ENCODE measurements at regions not wholly inside any gene's neighbourhood (a gene's known extent, or its start where the extent isn't known, plus 50 kb on each side); places are given as distances from the start of the nearest gene placed in this dataset.

DNA sequence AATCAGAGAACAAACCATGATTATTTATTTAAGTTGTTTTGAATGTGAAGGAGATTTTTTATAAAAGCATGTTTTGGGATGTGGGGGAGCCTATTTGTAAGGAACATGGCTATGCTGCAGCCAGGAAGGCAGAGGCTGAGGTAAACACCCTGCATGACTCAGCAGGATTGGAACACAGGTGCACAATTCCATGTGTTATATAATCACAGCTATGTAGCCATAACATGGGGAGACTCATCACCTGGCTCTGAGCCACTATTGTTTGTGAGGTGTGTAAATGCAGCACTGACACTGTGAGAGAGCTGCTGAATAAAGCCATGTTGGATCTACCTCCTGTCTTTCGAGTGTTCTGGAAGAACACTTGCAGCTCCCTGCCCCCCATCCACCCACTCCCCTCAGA is 1009.8 kb downstream of the DNAH5 start:
- H3K4ac ChIP-seq (ENCODE audit: low read depth in 1 of 2, low read length in 2 of 2) = no peak overlapping the region
- H3K9me3 ChIP-seq (ENCODE audit: control insufficient read depth, low read length) = no peaks in the 10 kb centered on the region
- DNase-seq = no peak
- H3K4me3 ChIP-seq (ENCODE audit: insufficient read depth in 1 of 2, low read depth in 1 of 2, low read length in 2 of 2) = no peak overlapping the region
- no peak overlapping the region for H3K14ac ChIP-seq (ENCODE audit: low read length in 2 of 2)
- H4K91ac ChIP-seq (ENCODE audit: low read length) = no peak overlapping the region
- no peak overlapping the region for H2BK120ac ChIP-seq (ENCODE audit: low read depth, low read length)
- H3K23ac ChIP-seq (ENCODE audit: low read length in 2 of 2) = no peak overlapping the region
- no peaks in the 10 kb centered on the region for H3K27me3 ChIP-seq (ENCODE audit: control insufficient read depth in 1 of 2, insufficient read depth in 1 of 2, low read length in 2 of 2)
- H2AFZ ChIP-seq (ENCODE audit: low read depth, low read length) = no peak overlapping the region
- H2BK5ac ChIP-seq (ENCODE audit: low read depth, low read length, poor library complexity, severe bottlenecking) = no peak overlapping the region
- no peak overlapping the region for H3K27ac ChIP-seq (ENCODE audit: low read length, poor library complexity, severe bottlenecking)
- H3K9ac ChIP-seq (ENCODE audit: low read length) = no peak overlapping the region
- no peak overlapping the region for H3K4me2 ChIP-seq (ENCODE audit: low read length, poor library complexity, severe bottlenecking)
- no peak overlapping the region for H2BK15ac ChIP-seq (ENCODE audit: low read depth, poor library complexity, severe bottlenecking)
- H3K36me3 ChIP-seq (ENCODE audit: control insufficient read depth in 1 of 2, insufficient read depth in 2 of 2, low read depth in 1 of 2, low read length in 2 of 2) = no peaks in the 10 kb centered on the region
- H4K8ac ChIP-seq (ENCODE audit: low read length) = peak overlapping the region; percentile 37
- no peak overlapping the region for H2BK12ac ChIP-seq (ENCODE audit: low read length in 2 of 2)
- no peak overlapping the region for H2AK5ac ChIP-seq (ENCODE audit: low read length, severe bottlenecking)
- no peak overlapping the region for H3K18ac ChIP-seq (ENCODE audit: low read depth in 1 of 2, low read length in 2 of 2)
- WGBS = no CpG with 5 or more reads among the region's 1 CpG
- H3K4me1 ChIP-seq (ENCODE audit: control insufficient read depth, insufficient read depth, low read depth, low read length) = no peaks in the 10 kb centered on the region
- H3K79me1 ChIP-seq (replicated peaks; ENCODE audit: low read length, poor library complexity, severe bottlenecking) = no peaks in the 10 kb centered on the region

DNA sequence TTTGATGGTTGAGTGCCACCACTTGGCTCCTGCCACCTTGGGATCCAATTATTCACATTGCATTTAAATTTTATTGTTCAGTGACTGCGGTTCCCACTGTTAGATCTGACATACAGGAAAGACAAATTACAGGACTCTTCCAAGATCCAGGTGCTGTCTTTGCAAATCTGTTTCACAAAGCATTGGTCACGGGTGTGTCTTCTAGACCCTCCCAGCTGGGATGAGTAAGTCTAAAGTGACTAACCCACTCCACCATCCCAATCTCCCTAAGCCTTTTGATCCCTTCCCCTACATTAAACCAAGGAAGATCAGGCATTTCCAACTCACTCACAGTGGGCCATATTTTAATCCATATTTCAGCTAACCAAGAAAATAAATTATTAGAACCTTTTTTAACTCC is 1016.3 kb upstream of the CTNND2 start:
- Histone ChIP-seq H2BK120ac (ENCODE audit: low read depth, low read length) (no peak overlapping the region), H2BK15ac (ENCODE audit: low read depth, poor library complexity, severe bottlenecking) (no peak overlapping the region), H3K4me2 (ENCODE audit: low read length, poor library complexity, severe bottlenecking) (no peak overlapping the region), H3K18ac (ENCODE audit: low read depth in 1 of 2, low read length in 2 of 2) (no peak overlapping the region), H3K79me1 (replicated peaks; ENCODE audit: low read length, poor library complexity, severe bottlenecking) (no peaks in the 10 kb centered on the region), H3K27ac (ENCODE audit: low read length, poor library complexity, severe bottlenecking) (no peak overlapping the region), H4K91ac (ENCODE audit: low read length) (no peak overlapping the region), H3K4ac (ENCODE audit: low read depth in 1 of 2, low read length in 2 of 2) (no peak overlapping the region), H3K9ac (ENCODE audit: low read length) (no peak overlapping the region), H2BK12ac (ENCODE audit: low read length in 2 of 2) (no peak overlapping the region), H3K27me3 (ENCODE audit: control insufficient read depth in 1 of 2, insufficient read depth in 1 of 2, low read length in 2 of 2) (no peaks in the 10 kb centered on the region), H2AFZ (ENCODE audit: low read depth, low read length) (no peak overlapping the region), H2BK5ac (ENCODE audit: low read depth, low read length, poor library complexity, severe bottlenecking) (no peak overlapping the region), H3K23ac (ENCODE audit: low read length in 2 of 2) (no peak overlapping the region), H3K36me3 (ENCODE audit: control insufficient read depth in 1 of 2, insufficient read depth in 2 of 2, low read depth in 1 of 2, low read length in 2 of 2) (no peaks in the 10 kb centered on the region), H2AK5ac (ENCODE audit: low read length, severe bottlenecking) (no peak overlapping the region), H3K4me1 (ENCODE audit: control insufficient read depth, insufficient read depth, low read depth, low read length) (no peaks in the 10 kb centered on the region), H4K8ac (ENCODE audit: low read length) (no peak overlapping the region), H3K9me3 (ENCODE audit: control insufficient read depth, low read length) (no peaks in the 10 kb centered on the region), H3K4me3 (ENCODE audit: insufficient read depth in 1 of 2, low read depth in 1 of 2, low read length in 2 of 2) (no peak overlapping the region), H3K14ac (ENCODE audit: low read length in 2 of 2) (no peak overlapping the region)
- WGBS = 84% methylated on average over 2 of the region's 2 CpGs
- no peak for DNase-seq

DNA sequence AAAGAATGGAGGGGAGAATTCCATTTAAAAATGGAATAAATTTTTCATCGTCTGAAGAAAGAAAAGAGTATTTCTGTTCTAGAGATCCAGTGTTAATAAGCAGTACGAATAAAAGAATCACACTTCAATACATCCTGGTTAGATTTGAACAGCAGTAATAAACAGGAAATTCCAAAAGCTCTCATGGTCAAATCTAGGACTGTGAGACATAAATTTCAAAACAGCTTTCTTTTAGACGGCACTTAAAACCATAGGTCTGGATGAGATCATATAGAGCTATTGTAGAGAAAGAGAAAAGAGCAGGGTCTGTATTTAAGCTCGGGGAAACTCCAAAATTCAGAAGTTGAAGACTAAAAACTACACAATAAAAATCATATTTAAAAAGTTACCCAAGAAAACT is 1006.9 kb upstream of the CTNND2 start:
- no peak overlapping the region for H3K23ac ChIP-seq (ENCODE audit: low read length in 2 of 2)
- no peaks in the 10 kb centered on the region for H3K27me3 ChIP-seq (ENCODE audit: control insufficient read depth in 1 of 2, insufficient read depth in 1 of 2, low read length in 2 of 2)
- no peak overlapping the region for H3K4ac ChIP-seq (ENCODE audit: low read depth in 1 of 2, low read length in 2 of 2)
- no peaks in the 10 kb centered on the region for H3K36me3 ChIP-seq (ENCODE audit: control insufficient read depth in 1 of 2, insufficient read depth in 2 of 2, low read depth in 1 of 2, low read length in 2 of 2)
- no peaks in the 10 kb centered on the region for H3K9me3 ChIP-seq (ENCODE audit: control insufficient read depth, low read length)
- no peak overlapping the region for H2BK5ac ChIP-seq (ENCODE audit: low read depth, low read length, poor library complexity, severe bottlenecking)
- no peak overlapping the region for H4K8ac ChIP-seq (ENCODE audit: low read length)
- H3K14ac ChIP-seq (ENCODE audit: low read length in 2 of 2) = no peak overlapping the region
- H4K91ac ChIP-seq (ENCODE audit: low read length) = no peak overlapping the region
- H3K4me3 ChIP-seq (ENCODE audit: insufficient read depth in 1 of 2, low read depth in 1 of 2, low read length in 2 of 2) = no peak overlapping the region
- H2AK5ac ChIP-seq (ENCODE audit: low read length, severe bottlenecking) = no peak overlapping the region
- no peak overlapping the region for H3K9ac ChIP-seq (ENCODE audit: low read length)
- H2BK15ac ChIP-seq (ENCODE audit: low read depth, poor library complexity, severe bottlenecking) = no peak overlapping the region
- H3K27ac ChIP-seq (ENCODE audit: low read length, poor library complexity, severe bottlenecking) = no peak overlapping the region
- H2BK12ac ChIP-seq (ENCODE audit: low read length in 2 of 2) = no peak overlapping the region
- no peaks in the 10 kb centered on the region for H3K79me1 ChIP-seq (replicated peaks; ENCODE audit: low read length, poor library complexity, severe bottlenecking)
- no peak overlapping the region for H2AFZ ChIP-seq (ENCODE audit: low read depth, low read length)
- no peak overlapping the region for H3K18ac ChIP-seq (ENCODE audit: low read depth in 1 of 2, low read length in 2 of 2)
- H3K4me1 ChIP-seq (ENCODE audit: control insufficient read depth, insufficient read depth, low read depth, low read length) = no peaks in the 10 kb centered on the region
- DNase-seq = peak; percentile 36
- H2BK120ac ChIP-seq (ENCODE audit: low read depth, low read length) = no peak overlapping the region
- H3K4me2 ChIP-seq (ENCODE audit: low read length, poor library complexity, severe bottlenecking) = no peak overlapping the region
- WGBS = 80% methylated on average over 1 of the region's 4 CpGs

DNA sequence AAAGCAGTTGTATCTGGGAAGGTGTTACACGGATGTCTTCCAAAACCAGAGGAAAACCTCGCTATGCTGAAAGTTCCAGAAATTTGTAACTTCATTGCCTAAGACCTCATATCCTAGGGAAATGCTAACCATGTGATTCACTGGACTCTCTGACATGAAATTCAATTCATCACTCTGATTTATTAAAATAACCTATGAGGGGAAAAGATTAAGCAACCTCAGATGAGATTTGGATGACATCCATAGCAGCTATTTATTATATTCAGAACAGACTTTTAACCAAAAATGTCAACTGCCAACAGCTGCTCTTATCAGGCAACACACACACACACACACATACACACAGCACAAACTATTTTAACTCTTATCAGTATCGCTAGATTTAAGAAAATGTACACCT is 1006.4 kb upstream of the CTNND2 start:
- Histone ChIP-seq H2BK12ac (ENCODE audit: low read length in 2 of 2) (no peak overlapping the region), H3K4me2 (ENCODE audit: low read length, poor library complexity, severe bottlenecking) (no peak overlapping the region), H3K27ac (ENCODE audit: low read length, poor library complexity, severe bottlenecking) (no peak overlapping the region), H2BK120ac (ENCODE audit: low read depth, low read length) (no peak overlapping the region), H3K36me3 (ENCODE audit: control insufficient read depth in 1 of 2, insufficient read depth in 2 of 2, low read depth in 1 of 2, low read length in 2 of 2) (no peaks in the 10 kb centered on the region), H2BK5ac (ENCODE audit: low read depth, low read length, poor library complexity, severe bottlenecking) (no peak overlapping the region), H3K9me3 (ENCODE audit: control insufficient read depth, low read length) (no peaks in the 10 kb centered on the region), H3K27me3 (ENCODE audit: control insufficient read depth in 1 of 2, insufficient read depth in 1 of 2, low read length in 2 of 2) (no peaks in the 10 kb centered on the region), H3K14ac (ENCODE audit: low read length in 2 of 2) (no peak overlapping the region), H2BK15ac (ENCODE audit: low read depth, poor library complexity, severe bottlenecking) (no peak overlapping the region), H2AFZ (ENCODE audit: low read depth, low read length) (no peak overlapping the region), H2AK5ac (ENCODE audit: low read length, severe bottlenecking) (no peak overlapping the region), H4K91ac (ENCODE audit: low read length) (no peak overlapping the region), H3K23ac (ENCODE audit: low read length in 2 of 2) (no peak overlapping the region), H3K18ac (ENCODE audit: low read depth in 1 of 2, low read length in 2 of 2) (no peak overlapping the region), H3K9ac (ENCODE audit: low read length) (no peak overlapping the region), H3K79me1 (replicated peaks; ENCODE audit: low read length, poor library complexity, severe bottlenecking) (no peaks in the 10 kb centered on the region), H3K4me1 (ENCODE audit: control insufficient read depth, insufficient read depth, low read depth, low read length) (no peaks in the 10 kb centered on the region), H4K8ac (ENCODE audit: low read length) (no peak overlapping the region), H3K4ac (ENCODE audit: low read depth in 1 of 2, low read length in 2 of 2) (no peak overlapping the region), H3K4me3 (ENCODE audit: insufficient read depth in 1 of 2, low read depth in 1 of 2, low read length in 2 of 2) (no peak overlapping the region)
- DNase-seq = peak; percentile 10
- WGBS = 45% methylated on average over 2 of the region's 3 CpGs

Measured in mesenchymal stem cell (in vitro differentiated cells and primary cell).